HG02588 (cell line): ENCODE measurements at regions not wholly inside any gene's neighbourhood (a gene's known extent, or its start where the extent isn't known, plus 50 kb on each side); places are given as distances from the start of the nearest gene placed in this dataset.

Experiments
- ATAC-seq: cut with Tn5 transposase; IDR thresholded peaks from one replicate; pipeline ENCODE4 v1.9.1; 2021; ENCODE audit warnings: mild to moderate bottlenecking, moderate library complexity; ENCODE audit not compliant: unreplicated experiment

- no peak for ATAC-seq
Observed at GRCh38 chr12:60119327-60119726, 523.5 kb downstream of the SLC16A7 start.

DNA sequence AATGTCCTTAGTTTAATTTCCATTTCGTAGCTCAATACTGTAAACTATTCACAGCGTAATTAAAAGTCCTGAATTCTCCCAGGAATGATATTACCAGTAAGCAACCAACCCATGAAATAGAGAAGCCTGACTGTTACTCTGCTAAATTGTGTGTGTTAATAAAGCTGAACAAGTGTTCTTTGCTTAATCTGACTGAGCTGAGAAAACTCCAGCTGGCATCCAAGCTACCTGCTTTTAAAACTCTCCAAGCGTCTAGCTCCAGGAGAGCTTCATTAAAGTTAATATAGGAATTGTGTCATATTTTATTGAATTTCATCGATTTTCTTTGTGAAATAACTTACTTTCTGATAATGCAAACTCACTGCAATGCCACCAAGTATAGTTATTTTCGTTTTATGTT, 524.4 kb downstream of the SLC16A7 start:
- ATAC-seq, result no peak

- ATAC-seq, result no peak
Observed at GRCh38 chr12:60123557-60123956, 527.7 kb downstream of the SLC16A7 start.

DNA sequence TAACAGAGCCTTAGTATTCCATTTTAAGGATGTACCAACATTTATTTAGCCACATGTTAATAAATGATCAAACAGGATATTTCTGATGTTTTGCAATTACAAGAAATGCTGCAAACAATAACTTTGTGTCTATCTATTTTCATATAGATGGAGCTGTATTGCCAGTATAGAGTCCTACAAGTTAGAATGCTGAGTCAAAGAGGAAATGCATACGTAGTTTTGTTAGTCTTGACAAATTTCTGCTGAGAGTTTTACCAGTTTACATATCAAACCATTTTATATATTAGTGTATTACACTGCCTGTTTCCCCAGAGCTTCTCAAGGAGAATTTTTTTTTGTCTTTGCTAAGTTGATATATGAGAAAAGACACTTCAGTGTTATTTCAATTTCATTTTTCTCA, 541.7 kb downstream of the SLC16A7 start:
- no peak for ATAC-seq

GRCh38 chr12:60138526-60138925, 542.7 kb downstream of the SLC16A7 start:
- ATAC-seq, result no peak

DNA sequence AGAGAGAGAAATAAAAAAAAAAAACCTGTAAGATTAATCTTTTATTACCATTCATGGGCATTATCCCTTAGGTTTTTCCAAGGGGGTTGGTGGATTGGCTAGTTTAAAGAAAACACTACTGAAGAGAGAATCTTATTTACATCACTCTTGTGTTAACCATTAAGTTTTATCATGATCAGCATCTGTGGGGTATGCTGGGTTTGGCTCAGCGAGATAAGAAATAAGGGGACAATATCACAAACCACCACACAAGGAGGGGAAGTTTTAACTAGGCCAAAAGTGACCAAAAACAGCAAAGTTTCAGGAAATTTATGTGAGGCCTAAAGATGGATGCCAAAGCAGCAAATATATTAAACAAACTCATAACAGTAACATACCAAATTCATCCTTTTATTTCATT, 548.6 kb downstream of the SLC16A7 start:
- ATAC-seq, result no peak

DNA sequence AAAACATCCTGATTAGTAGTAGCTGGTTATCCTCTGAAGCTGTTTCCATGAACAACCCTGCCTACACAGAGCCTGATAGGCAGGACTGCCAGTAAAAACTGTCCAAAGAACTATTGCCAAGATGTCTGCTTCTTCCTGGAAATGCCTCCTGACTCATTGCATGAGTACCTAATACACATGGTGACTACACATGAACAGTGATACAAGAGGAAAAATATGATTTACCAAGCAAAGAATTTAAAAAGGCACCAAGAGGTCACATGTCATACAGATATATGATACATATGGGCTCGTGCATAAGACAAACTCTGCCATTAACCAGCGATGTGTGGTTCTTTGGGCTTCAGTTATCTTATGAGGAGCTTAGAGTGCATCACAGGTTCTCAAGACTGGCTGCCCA, 552.3 kb downstream of the SLC16A7 start:
- no peak for ATAC-seq

GRCh38 chr12:60148831-60149230, 553.0 kb downstream of the SLC16A7 start:
- no peak for ATAC-seq

GRCh38 chr12:60152756-60153155, 556.9 kb downstream of the SLC16A7 start:
- ATAC-seq, result no peak

DNA sequence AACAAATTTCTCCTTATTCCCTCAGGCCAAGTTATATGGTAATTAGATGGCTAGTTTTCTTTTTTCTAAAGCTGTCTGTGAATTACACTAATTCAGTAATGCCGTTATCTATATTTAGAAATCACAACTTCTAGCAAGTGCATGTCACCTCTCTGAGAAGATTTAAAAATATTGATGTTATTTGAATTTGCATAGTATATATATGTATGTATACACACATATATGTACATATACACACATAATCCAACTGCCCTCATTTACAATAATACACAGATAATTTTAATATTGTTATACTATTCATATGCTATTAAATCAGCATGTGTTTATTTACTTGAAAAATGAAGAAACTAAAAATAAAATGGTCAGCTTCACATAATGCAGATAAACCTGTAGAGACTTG, 563.9 kb downstream of the SLC16A7 start:
- ATAC-seq, result no peak

- ATAC-seq, result no peak
Observed at GRCh38 chr12:60162988-60163720, 567.3 kb downstream of the SLC16A7 start.

DNA sequence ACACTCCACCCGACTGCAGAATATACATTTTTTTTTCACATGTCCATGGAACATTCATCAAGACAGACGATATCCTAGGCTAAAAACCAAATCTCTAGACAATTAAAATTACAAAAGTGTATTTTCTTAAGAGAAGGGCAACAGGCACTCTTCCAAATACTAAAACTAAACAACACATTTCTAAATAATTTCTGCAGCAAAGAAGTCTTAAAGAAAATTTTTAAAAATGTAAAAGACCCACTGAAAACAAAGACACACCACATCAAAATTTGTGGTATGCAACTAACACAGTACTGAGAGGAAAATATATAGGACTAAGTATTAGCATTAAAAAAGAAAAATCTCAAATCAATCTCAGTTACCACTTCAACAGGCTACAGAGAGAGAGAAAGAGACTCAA, 570.0 kb downstream of the SLC16A7 start:
- no peak for ATAC-seq

DNA sequence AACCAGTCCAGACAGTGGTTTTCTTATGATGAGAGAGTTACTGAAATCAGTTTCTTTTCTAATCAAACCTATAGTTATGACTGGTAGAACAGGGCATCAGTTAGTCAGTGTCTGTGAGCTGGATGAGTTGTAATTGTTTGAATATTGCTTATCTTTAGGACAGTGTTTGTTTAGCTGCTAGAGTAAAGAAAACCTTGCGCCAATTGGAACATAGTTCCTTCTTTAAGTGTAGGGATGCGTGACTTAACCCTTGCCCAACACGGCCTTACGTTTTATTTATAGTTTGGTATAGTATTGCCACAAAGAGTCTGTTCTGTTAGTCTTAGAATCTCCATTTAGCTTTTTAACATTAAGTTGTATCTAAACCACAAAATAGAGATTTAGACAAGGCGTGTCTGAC, 572.6 kb downstream of the SLC16A7 start:
- ATAC-seq, result no peak

DNA sequence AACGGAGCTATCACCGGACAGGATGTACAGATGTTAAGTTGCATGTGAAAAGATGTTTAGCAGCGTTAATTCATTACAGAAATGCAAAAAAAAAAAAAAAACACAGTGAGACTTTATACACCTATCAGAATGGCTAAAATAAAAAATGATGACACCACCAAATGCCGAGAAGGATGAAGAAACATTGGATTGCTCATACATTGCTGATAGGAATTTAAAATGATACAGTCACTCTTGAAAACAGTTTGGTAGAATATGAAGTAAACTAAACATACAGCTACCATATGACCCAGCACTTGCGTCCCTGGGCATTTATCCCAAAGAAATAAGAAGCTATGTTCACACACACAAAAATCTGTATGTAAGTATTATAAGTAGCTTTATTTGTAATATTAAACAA, 574.1 kb downstream of the SLC16A7 start:
- no peak for ATAC-seq

DNA sequence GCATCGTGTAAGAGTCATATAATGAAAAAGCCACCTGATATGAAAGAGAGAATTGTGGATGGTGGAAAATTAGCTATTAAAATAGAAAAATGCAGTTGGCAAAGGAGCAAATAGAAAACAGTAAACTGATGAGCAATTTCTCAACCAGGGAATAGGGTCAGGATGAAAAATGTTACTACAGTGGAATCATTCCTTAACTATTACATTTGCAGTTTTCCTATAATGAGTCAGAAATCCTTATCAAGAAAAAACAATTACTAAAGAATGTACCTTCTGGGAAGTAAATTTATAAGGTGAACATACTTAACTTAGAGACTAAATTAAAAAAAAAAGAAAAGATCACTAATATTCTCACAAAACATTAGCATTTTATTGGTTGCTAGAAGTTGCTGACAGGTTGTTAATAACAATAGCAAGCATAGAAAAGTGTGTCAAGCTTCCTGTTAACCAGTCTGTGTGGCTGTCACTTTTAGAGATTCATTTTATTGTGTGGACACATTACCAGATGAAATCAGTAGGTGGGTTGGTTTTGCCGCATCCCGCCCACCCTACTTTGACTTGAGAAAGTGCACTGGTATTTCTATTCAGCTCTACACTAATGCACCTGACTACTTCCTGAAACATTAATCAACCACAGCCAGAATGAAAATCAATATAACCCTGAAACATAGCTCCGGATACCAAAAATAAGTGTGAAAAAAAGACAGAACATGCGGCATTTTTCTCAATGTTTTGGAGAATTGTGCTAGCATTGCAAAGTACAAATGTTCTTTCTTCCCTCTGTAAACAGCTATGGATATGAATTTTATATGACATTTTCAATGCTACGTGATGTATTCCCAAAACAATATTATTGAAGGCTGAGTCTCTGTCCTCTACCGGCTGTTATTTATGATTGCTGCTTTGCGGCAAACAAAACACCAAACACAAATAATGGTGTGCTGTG, 576.7 kb downstream of the SLC16A7 start:
- ATAC-seq, result no peak

- no peak for ATAC-seq
Observed at GRCh38 chr12:60173224-60174170, 577.7 kb downstream of the SLC16A7 start.

DNA sequence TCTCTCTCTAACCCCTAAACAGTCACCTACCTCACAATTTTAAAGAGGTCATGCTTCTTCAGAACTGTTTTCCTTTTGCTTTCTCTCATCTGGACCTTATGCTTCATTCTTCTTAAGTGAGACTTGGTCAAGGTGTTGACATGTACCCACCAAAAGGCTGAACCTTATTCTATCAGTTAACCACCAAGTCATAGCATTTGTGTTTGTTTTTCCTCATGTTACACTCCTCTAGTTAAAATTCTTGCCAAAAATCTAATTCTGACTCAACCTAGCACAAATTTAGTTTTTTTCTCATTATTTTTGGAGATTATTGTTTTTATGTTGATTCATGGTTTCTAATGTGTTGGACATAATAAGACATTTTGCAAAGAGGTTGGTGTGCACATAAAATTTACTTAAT, 578.6 kb downstream of the SLC16A7 start:
- ATAC-seq, result no peak

DNA sequence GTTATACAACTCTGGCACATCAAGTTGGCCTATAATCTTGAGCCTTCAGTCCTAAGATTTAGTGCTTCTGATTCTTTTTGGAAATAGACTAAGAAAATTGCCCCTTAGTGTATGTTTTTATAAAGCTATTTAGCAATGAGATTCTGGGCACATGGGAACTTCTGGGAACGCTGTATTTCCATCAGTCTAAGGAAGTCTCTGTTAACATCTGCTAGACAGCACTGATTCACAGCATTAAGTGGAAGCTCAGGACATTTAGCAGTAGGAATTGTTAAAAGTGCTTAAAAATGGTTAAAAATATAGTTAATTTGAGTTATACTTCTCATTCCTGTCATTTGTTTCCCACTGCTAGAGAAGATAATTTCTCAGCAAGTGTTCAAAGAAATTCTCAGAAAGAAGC, 579.1 kb downstream of the SLC16A7 start:
- ATAC-seq, result no peak

DNA sequence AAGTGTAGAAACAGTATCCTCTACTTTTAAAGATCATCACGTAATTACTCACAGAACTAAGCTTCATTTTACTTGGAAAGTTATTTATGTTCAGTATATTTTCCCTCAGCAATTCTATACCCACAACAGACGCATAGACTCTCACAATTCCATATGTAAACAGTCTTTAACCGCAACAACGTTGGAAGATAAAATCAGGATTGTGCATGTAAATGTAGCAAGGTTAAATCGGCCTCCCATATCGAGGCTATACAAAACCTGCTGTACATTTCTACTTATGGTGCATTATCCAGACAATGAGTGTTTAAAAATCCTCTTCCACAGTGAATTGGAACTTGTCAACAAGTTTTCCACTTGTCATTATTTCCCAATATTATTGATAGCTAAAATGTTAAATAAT, 581.1 kb downstream of the SLC16A7 start:
- no peak for ATAC-seq

GRCh38 chr12:60180298-60180697, 584.5 kb downstream of the SLC16A7 start:
- ATAC-seq, result no peak

DNA sequence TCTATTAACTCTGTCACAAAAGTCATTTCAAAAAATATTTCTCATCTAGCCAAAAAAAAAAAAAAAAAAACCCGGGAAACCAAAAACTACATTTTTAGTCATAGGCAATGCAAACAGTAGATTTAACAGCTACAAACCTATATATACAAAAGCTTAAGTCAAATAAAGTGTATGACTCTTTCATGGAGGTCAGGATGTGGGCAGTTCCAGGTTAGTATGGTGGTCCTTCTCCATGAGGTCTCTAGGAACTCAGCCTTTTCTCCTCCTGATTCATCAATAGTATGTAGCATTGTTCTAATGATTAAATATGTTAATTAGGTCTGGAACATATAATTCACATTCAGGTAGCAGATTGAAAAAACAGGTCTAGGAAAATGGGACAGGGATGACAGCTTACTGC, 586.5 kb downstream of the SLC16A7 start:
- no peak for ATAC-seq
